Fibroblast of peridontal ligament (primary cell): ENCODE measurements at regions not wholly inside any gene's neighbourhood (a gene's known extent, or its start where the extent isn't known, plus 50 kb on each side); places are given as distances from the start of the nearest gene placed in this dataset.
"Not testable (repeated sequence)": the region's sequence is repeated elsewhere in the genome, so short reads cannot be mapped to it uniquely, and the experiment has no call there.

Experiments
- DNase-seq: peaks from one replicate; pipeline ENCODE4 v3.0.0-alpha.2; 2010; ENCODE audit errors: extremely low read depth

DNA sequence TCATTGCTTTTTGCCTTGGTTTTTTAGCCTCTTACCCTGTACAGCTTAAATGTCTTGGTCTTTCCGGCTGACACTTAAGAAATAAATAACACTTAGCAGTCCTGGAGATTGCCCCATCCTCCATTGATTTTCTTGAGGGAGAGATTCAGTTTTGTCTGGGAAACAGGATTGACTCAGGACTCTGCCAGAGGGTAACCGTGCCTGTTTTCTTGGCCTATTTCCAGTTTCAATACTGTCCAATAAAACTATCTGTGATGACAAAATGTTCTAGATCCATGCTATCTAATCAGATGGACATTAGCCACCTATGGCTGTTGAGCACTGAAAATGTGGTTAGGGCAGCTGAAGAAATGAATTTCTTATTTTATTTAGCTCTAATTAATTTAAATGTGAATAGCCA is 216.1 kb downstream of the DUSP10 start:
- no peak for DNase-seq

DNA sequence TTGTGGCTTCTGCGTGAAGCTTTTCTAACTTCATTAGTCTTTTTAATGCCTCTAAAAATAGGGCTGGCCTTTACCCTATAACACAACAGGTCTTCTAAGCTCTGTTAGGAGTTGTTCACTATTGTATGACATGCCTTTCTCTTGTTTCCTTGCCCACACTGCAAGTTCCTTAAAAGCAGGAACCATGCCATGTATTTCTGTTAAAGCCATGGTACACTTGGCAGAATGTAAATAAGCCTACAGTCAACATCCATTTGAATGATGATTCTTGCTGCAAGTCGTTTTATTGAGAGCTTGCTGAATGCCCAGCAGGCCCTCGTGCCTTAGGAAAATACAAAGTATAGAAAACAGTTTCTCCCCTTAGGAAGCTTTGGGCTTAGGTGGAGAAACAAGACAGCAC is 214.6 kb downstream of the DUSP10 start:
- no peak for DNase-seq

DNA sequence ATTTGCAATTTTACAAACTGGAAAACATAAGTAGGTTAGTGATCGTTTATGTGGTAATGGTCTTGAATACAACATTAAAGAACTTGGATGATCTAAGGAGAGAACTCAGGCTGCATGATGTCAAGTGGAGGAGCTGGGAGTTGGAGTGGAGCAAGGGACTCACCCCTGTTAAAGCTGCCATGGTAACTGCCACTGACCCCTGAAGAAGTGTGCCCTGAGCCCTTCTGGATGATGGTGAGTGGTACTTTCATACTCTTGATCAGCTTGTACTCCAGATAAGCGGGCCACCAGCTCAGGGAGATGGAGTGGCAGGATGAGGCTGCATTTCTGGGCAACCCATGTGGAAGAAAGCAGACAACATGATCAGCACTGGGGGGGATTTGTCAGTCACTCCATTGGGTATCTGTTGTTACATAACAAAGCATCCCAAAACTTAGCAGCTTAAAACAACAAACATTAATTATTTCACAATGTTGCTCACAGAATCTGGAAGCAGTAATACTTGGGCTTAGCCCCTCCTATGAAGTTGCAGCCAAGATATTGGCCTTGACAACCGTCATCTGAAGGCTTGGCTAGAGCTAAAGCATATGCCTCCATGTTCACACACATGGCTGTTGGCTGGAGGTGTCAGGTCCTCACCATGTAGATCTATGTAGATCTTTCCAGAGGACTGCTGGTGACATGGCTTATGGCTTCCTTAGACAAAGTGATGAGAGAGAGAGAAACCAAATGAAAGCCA is 213.8 kb downstream of the DUSP10 start:
- no peak for DNase-seq

DNA sequence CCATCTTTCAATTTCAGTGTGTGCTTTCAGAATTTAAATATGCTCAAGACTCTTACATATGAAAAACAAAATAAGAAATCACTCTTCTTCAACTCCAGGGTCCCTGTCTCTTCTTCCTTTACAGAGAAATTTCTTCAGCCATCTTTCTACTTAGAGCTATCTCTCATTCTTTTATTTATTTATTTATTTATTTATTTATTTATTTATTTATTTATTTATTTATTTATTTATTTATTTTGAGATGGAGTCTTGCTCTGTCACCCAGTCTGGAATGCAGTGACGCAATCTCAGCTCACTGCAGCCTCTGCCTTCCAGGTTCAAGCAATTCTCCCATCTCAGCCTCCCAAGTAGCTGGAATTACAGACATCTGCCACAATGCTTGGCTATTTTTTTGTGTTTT is 211.7 kb downstream of the DUSP10 start:
- not testable (repeated sequence) for DNase-seq

DNA sequence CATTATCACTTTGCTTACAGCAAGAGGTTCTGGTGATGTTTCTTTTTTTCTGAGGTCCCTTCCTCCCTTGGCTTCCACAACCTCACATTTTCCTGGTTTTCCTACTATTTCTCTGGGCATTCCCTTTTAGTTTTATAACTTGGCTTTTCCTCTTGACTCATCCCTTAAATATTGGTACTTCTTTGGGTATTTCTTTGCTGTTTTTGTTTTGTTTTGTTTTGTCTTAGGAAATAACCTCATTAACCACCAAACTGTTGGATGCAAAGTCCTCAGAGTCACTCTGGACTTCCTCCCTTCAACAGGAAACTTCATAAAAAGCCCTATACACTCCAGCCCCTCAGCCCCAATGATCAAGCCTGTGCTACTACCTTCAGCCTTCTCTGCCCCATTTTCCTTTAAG is 211.1 kb downstream of the DUSP10 start:
- DNase-seq, result no peak

DNA sequence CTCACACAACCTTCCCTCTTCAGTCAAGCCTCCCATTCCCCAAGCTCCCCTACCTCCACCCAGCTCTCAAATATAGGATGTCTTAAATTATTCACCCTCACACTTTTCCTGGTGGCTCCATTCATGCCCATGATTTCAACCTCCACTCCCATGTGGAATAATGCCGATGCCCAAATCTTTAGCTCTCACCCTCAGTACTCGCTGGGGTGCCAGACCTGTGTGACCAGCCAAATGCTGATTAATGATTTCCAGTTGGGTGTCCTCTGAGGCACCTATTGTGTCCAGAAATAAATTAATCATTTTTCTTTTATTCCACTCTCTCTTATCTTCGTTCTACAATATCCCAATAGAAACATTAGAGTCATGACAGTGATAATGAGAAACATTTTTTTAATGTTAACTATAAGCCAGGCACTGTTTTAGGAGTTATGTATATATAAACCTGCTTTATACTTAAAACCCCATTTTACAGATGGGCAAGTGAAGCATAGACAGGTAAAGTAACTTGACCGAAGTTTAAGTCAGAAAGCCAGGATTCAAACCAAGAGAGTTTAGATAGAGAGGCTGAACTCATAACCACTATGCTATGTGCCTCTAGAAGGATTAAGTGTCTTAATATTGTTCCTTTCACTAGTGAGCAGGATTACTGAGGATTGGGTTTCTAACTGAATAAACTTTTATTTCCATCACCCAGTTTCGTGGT is 209.7 kb downstream of the DUSP10 start:
- no peak for DNase-seq

DNA sequence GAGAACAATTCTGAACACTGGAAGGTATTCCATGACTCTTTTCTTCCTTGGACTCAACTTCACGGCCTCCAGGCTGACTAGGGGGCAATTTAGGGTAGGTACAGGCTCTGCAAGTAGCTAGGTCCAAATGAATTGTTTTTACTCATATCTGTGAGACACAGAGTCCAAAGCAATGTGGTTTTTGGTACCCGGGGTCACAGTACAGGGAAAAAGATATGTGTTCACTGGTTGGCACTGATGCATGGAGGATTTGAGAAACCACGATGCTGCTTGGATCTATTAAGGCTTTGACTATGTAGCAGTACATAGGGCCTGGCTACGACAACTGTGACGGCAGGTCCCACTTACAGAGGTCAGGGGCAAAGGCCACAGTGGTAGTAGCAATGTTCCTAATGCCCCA is 200.6 kb downstream of the DUSP10 start:
- DNase-seq, result no peak

DNA sequence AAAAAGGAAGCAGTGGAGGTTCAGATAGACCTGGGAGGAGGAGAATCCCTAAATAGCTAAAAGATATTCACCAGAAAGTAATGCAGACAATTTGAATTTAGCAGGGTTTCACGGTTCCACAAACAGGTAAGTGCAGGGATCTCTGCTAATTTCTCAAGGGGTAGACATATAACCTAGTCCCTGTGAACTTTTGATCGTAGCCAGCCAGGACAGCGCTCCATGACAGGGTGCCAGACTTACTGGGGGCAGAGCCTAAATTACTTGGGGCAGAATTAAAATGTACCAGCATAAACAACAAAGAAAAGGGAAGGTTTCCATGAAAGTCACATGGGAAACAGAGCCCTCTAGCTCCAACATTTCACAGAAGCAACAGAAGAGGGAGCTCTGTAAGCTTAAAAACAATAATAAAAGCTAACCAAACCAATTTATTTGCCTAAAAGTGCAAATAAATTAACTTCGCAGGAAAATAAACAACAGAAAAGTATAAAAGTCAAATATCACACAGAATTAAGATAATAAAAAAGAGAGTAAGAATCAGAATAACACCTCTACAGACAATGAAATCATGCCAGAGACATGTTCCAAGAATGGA is 198.3 kb downstream of the DUSP10 start:
- DNase-seq, result peak; percentile 71

DNA sequence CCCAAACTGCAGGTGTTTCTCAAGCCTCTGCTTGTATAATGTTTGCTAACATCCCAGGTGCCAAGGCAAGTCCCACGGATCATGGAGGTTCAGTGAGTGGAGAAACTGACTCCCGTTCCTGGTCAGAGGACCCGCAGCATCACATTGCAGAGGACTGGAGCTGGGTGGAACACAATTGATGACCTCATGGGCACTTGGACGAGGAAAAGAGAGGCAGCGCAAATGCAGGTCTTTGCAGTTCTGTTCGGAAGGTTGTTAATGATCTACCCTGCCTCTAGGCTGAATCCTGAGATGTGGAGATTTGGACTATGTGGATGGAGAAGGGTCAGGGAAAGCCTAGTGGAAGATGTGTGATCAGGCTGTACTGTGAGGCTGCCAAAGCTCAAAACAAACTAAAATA is 192.9 kb downstream of the DUSP10 start:
- DNase-seq, result no peak

DNA sequence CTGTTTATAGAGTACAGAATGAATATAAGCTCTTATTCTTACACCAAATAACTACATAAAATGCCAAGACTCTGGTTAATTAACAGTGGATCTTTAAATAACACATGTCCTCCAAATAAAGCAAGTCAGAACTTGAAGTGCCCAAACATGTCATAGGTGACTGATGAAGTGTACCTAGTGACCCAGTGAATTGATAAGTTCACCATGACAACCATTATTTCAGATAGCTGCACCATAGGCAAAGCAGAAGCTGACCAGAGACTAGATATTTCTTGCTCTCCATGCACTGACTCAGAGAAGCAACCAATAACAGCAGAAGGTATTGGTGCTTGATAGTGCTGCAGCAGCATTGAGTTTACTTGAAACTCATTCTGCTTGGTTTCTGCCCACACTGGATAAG is 192.1 kb downstream of the DUSP10 start:
- DNase-seq, result no peak

DNA sequence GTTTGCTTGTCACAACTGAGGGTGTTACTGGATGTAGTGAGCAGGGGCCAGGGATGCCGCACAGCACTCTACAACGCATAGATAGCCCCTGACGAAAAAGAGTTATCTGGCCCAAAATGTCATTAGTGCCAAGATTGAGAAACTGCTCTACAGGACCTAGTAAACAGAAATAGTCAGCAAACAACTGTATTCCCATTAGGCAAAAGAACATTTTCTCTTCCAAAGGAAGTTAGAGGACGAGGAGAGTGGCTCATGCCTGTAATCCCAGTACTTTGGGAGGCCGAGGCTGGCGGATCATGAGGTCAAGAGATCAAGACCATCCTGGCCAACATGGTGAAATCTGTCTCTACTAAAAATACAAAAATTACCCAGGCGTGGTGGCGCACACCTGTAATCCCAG is 189.1 kb downstream of the DUSP10 start:
- DNase-seq, result not testable (repeated sequence)

DNA sequence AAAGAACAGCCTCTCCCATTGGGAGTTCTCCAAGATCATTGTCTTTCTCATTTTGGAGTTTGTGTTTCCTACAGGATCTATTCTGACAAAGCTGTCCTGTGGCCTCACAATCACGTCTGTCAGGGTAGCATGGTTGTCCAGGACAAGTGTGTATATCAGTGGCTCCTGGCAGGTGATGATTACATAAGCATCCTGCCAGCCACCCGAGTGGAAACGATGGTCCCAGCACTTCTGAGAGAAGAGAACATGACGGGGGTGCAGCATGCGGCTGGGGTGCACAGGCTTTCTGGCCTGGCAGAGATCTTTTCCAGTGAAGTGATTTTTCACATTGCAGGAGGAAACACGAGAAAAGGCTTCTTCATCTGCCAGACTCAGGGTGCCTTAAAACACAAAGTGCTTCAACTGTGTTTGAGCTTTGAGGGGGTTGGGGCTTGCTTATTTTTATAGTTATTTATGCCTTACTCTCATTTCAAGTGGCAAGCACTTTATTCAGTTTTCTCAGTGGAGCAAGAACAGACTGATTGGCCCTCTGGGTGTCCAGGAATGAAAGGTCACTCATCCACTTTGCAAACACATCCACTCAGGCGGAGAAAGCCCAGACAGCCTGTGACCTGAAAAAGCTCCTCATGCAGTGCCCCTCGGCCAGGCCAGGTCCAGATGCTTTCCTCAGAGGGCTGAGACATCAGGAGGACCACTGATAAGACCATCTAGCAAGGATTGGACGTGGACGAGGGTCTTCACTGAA is 186.0 kb downstream of the DUSP10 start:
- no peak for DNase-seq

DNA sequence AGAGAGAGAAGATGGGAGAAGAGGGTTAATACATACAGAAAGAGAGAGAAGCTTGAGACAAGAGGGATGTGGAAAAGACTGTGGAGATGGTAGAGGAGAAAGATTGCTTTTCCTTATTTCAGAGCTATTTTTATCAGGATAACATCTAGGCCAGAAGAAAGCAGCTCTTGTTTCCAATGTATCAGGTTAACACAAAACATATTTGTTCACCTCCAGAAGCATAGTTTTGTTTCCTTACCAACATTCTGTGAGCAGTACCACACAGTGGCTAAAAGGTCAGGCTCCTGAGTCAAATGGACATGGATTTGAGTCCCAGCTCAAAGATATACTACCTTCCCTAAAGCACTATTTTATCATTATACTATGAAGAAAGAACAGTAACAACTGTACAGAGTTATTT is 185.5 kb downstream of the DUSP10 start:
- no peak for DNase-seq

DNA sequence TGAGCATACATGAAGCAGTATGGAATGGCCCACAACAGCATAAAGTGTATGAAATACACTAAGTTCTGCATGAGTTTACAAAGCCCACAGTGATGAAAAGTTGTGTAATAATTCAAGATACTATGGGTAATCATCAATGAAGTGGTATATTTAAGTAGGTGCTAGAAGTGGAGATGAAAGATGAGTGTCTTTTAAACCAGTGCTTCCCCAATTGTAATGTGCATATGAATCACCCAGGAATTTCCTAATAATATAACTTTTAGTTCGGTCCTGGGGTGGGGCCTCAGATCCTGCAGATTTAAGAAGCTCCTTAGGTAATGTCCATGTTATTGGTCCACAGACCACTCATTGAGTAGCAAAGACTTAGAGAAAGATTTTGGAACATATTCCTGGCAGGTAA is 184.9 kb downstream of the DUSP10 start:
- DNase-seq, result no peak

DNA sequence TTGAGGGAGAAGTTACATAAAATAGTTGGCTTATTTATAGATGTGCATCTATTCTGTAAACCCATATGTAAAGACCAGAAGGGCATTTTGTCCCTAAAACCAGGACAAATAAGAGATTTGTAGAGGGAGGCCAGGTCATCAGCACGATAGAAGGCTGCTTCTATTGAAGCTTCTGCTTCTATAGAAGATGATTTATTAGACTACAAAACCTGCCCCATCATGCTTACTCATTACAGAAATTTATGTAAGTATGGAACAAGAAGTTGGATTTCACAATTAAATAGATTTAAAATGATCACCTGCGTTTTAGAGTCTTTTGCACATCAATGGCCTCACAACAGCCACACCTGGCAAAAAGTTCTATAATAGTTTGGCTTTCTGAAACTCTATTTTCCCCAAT is 183.5 kb downstream of the DUSP10 start:
- no peak for DNase-seq

DNA sequence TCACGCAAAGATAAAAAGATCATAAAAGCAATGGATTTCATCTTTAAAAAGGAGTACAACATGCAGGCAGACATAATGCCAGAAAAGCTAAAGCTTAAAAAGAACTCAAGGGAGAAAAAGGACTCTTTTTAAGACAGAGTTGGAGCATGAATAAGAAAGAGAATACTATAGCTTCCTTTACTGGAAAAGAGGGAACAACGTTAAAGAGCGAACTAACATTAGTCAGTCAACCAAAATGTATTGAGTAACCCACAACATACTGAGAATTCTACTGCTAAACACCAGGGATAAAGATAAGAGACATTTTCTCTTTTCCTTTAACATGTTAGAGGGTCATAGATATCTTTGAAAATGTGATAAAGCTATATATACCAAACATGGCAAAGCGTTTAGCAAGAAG is 182.0 kb downstream of the DUSP10 start:
- DNase-seq, result no peak

DNA sequence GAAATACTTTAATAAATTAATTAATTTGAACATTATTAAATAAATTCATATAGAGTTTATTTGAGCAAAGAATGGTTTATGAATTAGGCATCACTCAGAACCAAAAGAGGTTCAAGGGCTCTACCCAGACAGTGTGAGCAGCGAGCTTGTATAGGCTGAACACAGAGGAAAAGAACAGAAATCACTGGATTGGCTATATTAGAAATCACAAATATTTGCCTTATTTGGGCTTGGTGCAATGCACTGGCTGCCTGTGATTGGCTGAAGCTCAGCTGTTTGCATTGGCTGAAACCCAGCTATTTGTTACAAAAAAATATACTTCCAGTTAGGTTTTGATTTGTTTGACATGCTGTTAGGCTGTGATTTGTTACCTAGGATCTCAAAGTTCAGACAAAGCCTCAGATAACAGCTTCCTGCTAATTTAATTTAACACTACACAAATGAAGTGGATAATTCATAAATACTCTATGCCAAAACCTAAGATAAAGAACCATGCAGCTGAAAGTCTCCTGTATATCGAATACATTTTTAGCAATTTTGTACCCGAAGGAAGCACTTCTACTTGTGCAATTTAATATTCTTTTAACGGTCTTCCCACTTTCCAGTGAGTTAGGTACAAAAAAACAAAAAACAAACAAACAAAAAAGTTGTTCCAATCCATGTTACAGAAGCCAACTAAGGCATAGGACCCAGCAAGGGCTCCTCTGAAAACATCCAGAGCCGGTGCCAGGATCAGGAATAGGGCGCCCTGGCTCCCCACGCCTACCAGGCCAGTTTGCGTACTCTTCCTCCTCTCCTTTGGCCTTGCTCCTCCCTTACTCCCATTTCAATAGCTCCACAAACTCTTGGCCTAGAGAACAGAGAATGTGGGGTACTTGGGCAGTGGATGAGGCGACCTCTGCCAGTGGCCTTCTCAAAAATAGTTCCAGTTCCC is 179.1 kb downstream of the DUSP10 start:
- DNase-seq, result no peak

DNA sequence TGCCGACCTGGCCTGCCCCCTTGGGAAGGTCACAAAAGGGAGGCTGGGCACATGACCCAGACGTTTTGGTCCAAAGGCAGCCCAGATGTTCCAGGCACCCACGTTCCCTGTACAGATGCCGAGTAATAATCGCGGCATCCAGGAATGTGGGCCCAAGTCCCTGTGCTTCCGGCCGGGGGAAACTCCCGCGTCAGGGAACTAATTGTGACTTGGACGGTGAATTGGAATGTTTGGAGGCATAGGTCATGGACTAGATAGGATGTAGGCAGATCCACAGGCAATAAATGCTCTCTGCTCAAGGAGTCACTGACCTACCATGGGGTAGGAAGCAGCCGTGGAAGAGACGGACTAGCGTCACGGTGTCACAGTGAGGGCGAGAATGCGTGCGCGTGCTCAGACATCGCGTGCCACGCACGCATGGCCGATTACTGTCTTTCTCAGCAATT is 178.4 kb downstream of the DUSP10 start:
- no peak for DNase-seq

DNA sequence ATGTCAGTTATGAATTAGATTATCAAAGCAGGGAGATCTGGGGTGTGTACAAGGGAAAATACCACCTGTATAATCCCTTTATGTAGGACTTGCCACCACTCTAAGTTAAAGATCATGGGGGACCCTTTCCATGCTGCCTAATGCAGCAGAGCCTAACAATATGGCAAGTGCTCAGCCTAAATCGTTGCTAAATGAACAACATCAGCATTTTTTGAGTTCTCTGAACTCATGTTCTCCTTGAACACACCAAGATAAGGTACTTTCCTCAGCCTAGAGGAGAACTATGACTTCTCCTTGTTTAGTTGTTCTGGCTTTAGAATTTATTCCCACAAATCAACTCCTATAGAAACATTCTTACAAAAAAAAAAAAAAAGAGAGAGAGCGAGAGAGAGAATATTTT is 177.0 kb downstream of the DUSP10 start:
- no peak for DNase-seq

DNA sequence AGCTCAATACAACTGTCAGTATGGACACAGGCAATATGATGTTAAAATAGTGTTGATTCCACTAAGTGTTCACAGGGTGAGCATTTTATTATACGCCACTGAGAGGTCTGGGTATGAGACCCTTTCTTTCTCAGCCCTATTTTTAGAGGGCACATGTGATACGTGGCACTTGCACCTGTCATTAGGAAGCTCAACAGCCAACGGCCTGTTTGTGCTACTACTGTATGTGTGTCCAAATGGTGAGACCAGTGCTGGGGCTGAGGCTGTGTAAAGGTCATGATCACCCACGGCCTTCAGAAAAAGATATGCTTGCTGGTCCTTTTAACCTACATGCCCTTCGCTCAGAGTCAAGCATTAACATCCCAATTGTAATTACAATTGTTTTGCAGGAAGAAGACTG is 176.2 kb downstream of the DUSP10 start:
- no peak for DNase-seq

DNA sequence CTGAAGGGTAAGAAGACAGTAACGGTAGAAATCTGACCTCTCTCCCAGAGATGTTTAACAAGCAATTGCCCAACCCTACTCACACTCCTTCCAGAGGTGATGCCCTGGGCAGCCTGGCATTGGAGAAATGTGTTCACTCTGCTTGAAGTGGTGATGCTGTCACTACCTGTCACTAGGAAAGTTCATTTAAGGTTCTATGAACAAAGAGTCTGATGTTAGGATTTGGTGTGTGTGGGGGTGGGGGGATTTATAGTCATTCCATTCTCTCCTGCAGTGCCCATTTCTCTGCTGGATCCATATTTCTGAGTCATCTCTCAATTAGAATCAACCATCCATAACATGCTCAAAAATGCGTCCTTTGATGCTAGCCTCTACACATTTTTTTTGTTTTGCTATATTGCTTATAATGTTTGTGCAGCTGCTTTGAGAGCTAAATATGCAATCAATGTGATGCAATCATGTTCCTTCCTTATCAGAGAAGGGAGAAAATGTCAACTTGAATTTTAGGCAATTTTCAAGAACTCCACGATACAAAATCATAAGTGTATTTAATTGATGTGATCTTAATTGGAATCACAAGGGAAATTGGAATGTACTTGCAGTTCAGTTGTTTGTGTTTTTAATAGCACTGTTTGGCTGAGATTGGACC is 173.9 kb downstream of the DUSP10 start:
- DNase-seq, result peak; percentile 36
